ENCODE measurements at regions not wholly inside any gene's neighbourhood (a gene's known extent, or its start where the extent isn't known, plus 50 kb on each side); places are given as distances from the start of the nearest gene placed in this dataset.

DNA sequence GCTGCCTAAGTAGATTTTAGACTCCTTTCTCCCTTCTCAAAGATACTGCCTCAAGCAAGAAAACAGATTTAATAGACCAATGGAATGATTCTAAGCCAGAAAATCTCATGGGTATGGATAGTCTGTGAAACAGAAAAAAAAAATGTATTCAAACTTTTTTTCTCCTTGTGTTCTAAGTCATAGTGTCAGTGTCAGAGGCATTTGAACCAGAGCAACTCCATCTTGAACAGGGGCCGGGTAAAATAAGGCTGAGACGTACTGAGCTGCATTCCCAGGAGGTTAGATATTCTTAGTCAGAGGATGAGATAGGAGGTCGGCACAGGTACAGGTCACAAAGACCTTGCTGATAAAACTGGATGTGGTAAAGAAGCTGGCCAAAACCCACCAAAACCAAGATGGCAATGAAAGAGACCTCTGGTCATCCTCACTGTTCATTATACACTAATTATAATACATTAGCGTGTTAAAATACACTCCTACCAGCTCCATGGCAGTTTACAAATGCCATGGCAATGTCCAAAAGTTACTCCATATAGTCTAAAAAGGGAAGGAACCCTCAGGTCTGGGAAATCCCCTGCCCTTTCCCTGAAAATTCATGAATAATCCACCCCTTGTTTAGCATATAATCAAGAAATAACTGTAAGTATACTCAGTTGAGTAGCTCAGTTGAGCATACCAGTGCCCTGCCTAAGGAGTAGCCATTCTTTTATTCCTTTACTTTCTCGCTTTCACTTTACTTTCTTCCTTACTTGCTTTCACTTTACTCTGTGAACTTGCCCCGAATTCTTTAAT, 72.8 kb upstream of the GOLGA8B start:
- no peak for TF ChIP-seq ZNF34 (CRISPR knock-in tag; IDR thresholded peaks at IDR 0.05; ENCODE audit: borderline replicate concordance)
- TF ChIP-seq MXI1 (IDR thresholded peaks at IDR 0.05; ENCODE audit: borderline replicate concordance, low read depth, low read length) = no peak
- no peak for TF ChIP-seq YY1 (IDR thresholded peaks at IDR 0.05; ENCODE audit: insufficient read depth, insufficient replicate concordance, low read depth, low read length)
- no peak for TF ChIP-seq GLI4 (CRISPR knock-in tag; IDR thresholded peaks at IDR 0.05; ENCODE audit: borderline replicate concordance)
- no peak for TF ChIP-seq ZNF44 (CRISPR knock-in tag; IDR thresholded peaks at IDR 0.05)
- TF ChIP-seq, protein P1, sequence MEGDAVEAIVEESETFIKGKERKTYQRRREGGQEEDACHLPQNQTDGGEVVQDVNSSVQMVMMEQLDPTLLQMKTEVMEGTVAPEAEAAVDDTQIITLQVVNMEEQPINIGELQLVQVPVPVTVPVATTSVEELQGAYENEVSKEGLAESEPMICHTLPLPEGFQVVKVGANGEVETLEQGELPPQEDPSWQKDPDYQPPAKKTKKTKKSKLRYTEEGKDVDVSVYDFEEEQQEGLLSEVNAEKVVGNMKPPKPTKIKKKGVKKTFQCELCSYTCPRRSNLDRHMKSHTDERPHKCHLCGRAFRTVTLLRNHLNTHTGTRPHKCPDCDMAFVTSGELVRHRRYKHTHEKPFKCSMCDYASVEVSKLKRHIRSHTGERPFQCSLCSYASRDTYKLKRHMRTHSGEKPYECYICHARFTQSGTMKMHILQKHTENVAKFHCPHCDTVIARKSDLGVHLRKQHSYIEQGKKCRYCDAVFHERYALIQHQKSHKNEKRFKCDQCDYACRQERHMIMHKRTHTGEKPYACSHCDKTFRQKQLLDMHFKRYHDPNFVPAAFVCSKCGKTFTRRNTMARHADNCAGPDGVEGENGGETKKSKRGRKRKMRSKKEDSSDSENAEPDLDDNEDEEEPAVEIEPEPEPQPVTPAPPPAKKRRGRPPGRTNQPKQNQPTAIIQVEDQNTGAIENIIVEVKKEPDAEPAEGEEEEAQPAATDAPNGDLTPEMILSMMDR (CRISPR knock-in tag; IDR thresholded peaks at IDR 0.05) = no peak
- TF ChIP-seq ZNF616 (CRISPR knock-in tag; IDR thresholded peaks at IDR 0.05; ENCODE audit: low read depth) = no peak
- no peak for TF ChIP-seq ZNF761 (CRISPR knock-in tag; conservative IDR thresholded peaks at IDR 0.05)
